ENCODE measurements at regions not wholly inside any gene's neighbourhood (a gene's known extent, or its start where the extent isn't known, plus 50 kb on each side); places are given as distances from the start of the nearest gene placed in this dataset.

DNA sequence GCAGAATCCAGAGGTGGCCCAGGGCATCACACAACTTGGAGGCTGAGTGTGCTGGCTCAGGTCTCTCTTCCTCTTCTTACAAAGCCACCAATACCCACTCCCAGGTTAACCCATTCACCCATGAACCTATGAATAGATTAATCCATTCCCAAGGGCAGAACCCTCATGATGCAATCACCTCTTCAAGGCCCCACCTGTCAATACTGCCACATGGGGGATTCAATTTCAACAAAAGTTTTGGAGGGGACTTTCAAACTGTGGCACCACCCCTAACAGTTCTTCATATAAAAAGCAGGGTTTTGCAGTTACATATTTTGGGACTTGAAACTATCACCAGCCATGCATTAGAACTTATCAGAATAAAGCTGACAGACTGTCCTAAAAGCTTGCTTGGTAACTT, 193.6 kb upstream of the RNF32 start:
- TF ChIP-seq TAF1 (IDR thresholded peaks at IDR 0.05; ENCODE audit: low read depth, low read length) (no peak), POLR2AphosphoS5 (IDR thresholded peaks at IDR 0.05; ENCODE audit: low read depth, low read length) (no peak), SPI1 (IDR thresholded peaks at IDR 0.05; ENCODE audit: low read depth, low read length) (no peak), POLR2A (IDR thresholded peaks at IDR 0.05; ENCODE audit: low read depth, low read length) (no peak), PAX5 (IDR thresholded peaks at IDR 0.05; ENCODE audit: insufficient read depth, low read length, severe bottlenecking) (no peak), POU2F2 (IDR thresholded peaks at IDR 0.05; ENCODE audit: low read depth, low read length) (no peak)
- FAIRE-seq (no peak), DNase-seq (ENCODE audit: insufficient read length, low spot score) (no peak)

DNA sequence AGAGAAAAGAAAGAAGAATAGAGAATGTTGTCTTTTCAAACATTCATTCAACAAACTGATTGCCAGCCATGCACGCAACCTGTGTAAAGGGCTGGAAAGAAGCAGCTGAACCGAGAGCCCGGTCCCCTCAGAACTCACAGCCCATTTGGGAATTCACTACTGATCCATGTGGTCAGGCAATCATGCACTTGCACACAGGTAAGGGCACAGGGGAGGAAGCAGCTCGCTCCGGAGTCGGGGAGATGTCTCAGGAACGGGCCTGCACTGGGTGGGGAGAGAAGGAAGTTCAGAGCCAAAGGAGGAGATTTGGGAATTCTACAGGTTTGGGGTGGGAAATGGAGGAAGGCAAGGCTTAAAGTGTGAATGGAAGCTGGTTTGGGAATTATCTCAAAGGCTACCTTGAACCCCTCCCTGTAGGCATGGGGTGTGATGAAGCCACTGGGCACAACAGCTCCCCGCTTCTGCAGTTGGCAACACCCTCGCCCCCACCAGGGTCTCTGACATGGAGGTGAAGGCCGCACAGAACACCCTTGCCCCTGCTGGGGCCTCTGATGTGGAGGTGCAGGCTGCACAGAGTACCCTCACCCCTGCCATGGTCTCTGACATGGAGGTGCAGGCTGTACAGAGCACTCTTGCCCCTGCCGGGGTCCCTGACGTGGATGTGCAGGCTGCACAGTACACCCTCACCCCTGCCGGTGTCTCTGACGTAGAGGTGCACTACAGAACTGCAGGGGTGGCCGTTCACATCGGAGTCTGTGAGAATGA, 194.4 kb upstream of the RNF32 start:
- TF ChIP-seq POLR2A (IDR thresholded peaks at IDR 0.05; ENCODE audit: low read depth, low read length): no peak
- no peak for FAIRE-seq
- DNase-seq (ENCODE audit: insufficient read length, low spot score): no peak

DNA sequence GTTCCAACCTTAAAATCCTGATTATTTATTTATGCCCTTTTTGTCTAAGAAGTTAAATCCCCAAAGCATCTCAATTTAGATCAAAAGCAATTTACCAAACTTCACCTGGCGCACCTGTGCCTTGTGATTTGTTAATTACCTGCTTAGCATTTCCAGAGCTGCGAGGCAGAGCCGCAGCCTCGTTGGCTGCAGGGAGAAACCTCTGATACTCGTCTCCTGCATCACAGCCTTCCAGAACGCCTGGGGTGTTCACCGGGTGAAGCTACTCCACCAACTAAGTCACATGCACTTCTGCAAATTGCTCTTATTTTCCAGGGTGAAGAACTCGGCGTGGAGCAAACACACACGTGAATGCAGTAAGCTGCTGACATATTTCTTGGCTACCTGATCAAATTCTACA, 198.1 kb upstream of the RNF32 start:
- DNase-seq (ENCODE audit: insufficient read length, low spot score) (no peak), FAIRE-seq (no peak)
- no peak for TF ChIP-seq POLR2A (IDR thresholded peaks at IDR 0.05; ENCODE audit: low read depth, low read length)
- TF ChIP-seq PAX5 (IDR thresholded peaks at IDR 0.05; ENCODE audit: insufficient read depth, low read length, severe bottlenecking): no peak
- TF ChIP-seq SPI1 (IDR thresholded peaks at IDR 0.05; ENCODE audit: low read depth, low read length): no peak

DNA sequence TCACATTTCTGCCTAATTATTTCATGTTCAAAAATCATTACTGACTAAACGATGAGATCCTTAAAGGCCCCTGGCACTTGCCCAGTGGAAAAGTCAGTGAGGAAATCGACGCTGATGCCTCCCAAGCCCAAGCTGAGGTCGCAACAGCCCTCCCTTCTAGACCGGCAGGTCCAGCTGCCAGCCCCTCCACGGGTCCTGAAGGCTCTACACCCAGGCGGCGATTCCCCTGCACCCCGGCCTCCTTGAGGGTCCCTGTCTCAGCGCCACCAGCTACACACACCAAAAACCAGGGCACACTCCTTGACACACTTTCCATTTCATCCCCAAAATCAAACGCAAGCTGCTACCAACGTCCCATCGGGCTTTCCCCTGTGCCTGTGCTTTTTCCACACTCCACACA, 200.1 kb upstream of the RNF32 start:
- TF ChIP-seq PAX5 (IDR thresholded peaks at IDR 0.05; ENCODE audit: insufficient read depth, low read length, severe bottlenecking) (no peak), POLR2AphosphoS5 (IDR thresholded peaks at IDR 0.05; ENCODE audit: low read depth, low read length) (no peak), POLR2A (IDR thresholded peaks at IDR 0.05; ENCODE audit: low read depth, low read length) (no peak), TAF1 (IDR thresholded peaks at IDR 0.05; ENCODE audit: low read depth, low read length) (no peak), POU2F2 (IDR thresholded peaks at IDR 0.05; ENCODE audit: low read depth, low read length) (no peak), SPI1 (IDR thresholded peaks at IDR 0.05; ENCODE audit: low read depth, low read length) (no peak)
- FAIRE-seq: no peak
- DNase-seq (ENCODE audit: insufficient read length, low spot score): no peak

DNA sequence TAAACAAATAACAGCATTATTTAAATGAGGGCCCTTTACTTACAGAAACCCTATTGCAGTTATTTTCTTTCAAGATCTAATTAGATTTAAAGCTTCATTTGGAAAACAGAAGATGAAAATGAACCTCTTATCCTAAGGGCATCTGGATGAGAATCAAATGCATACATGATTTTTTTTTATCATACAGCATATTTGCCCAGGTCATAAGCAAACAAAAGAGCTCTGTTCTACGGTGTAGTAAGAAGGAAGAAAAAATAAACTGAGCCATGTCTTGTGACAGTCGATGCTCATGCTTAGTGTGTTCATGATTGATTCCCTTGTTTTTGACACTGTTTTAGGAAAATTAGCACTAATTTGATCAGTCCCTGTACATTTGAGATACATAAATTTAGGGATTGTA, 202.6 kb upstream of the RNF32 start:
- FAIRE-seq (no peak), DNase-seq (ENCODE audit: insufficient read length, low spot score) (no peak)
- TF ChIP-seq TAF1 (IDR thresholded peaks at IDR 0.05; ENCODE audit: low read depth, low read length) (no peak), PAX5 (IDR thresholded peaks at IDR 0.05; ENCODE audit: insufficient read depth, low read length, severe bottlenecking) (no peak), POU2F2 (IDR thresholded peaks at IDR 0.05; ENCODE audit: low read depth, low read length) (no peak)

DNA sequence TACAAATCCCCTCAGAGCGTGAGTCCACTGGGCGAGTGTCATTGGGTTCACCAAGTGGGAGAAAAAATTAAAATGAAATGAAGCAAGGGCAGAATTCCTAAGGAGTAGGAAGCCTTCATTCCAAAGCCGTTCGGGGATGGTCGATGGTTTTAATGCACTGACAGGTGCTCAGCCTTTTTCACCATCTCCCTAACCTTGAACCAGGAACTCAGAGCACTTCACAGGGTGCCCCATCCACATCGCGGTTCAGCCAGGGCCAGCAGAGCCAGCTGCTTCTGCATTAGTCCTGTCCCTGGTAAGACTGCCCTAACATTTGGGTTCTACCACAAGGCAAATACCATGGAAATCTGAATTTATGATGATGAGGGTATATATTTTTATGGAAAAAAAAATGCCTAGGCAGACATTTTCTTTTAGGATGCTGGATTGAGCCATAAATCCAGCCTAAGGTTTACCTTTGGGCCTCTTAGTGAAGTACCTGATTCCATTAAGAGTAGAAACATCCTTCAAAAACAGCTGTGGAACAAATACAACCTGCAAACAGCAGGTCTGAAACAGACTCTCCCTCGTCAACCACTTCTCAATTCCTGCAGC, 203.5 kb upstream of the RNF32 start:
- FAIRE-seq: no peak

DNA sequence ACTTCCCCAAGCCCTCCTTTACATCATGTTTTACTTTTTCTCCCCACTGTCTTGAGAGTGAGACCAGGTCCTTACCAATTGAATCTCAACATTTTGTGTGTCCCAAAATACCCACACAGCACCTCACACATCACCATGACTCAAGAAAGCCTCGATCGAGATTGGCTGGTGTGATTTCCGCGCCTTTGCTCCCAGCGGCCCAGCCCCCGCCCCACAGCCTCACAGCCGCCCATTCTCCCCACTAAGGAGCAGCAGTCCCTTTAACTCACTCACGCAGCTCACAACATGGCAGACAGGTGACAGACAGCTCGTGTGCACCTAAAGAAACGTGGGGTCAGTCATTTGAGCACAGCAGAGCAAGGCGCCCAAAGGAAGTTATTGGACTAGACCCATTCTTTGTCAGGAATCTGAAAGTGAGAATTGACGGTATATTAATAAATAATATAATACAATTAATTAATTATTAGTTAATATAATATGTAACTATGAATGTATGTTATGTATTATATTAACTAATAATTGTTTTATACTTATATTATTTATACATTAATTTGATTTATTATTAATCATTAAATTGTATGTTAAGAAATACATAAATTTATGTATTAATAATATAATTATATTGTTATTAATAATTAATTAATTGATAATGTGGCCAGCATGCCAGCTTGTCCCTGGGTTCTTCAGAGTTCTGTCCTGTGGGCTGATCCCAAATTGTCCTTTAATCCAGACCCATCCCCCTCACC, 204.9 kb upstream of the RNF32 start:
- DNase-seq (ENCODE audit: insufficient read length, low spot score) (no peak), FAIRE-seq (no peak)
- TF ChIP-seq POLR2AphosphoS5 (IDR thresholded peaks at IDR 0.05; ENCODE audit: low read depth, low read length) (no peak), PAX5 (IDR thresholded peaks at IDR 0.05; ENCODE audit: insufficient read depth, low read length, severe bottlenecking) (no peak), POU2F2 (IDR thresholded peaks at IDR 0.05; ENCODE audit: low read depth, low read length) (no peak), POLR2A (IDR thresholded peaks at IDR 0.05; ENCODE audit: low read depth, low read length) (no peak), TAF1 (IDR thresholded peaks at IDR 0.05; ENCODE audit: low read depth, low read length) (no peak), SPI1 (IDR thresholded peaks at IDR 0.05; ENCODE audit: low read depth, low read length) (no peak)

More for the DNA sequence above, 203.5 kb upstream of the RNF32 start:
- no peak for TF ChIP-seq POU2F2 (IDR thresholded peaks at IDR 0.05; ENCODE audit: low read depth, low read length)
- no peak for TF ChIP-seq PAX5 (IDR thresholded peaks at IDR 0.05; ENCODE audit: insufficient read depth, low read length, severe bottlenecking)
- no peak for TF ChIP-seq TAF1 (IDR thresholded peaks at IDR 0.05; ENCODE audit: low read depth, low read length)
- no peak for TF ChIP-seq POLR2AphosphoS5 (IDR thresholded peaks at IDR 0.05; ENCODE audit: low read depth, low read length)
- TF ChIP-seq SPI1 (IDR thresholded peaks at IDR 0.05; ENCODE audit: low read depth, low read length): no peak
- no peak for TF ChIP-seq POLR2A (IDR thresholded peaks at IDR 0.05; ENCODE audit: low read depth, low read length)
- no peak for DNase-seq (ENCODE audit: insufficient read length, low spot score)

DNA sequence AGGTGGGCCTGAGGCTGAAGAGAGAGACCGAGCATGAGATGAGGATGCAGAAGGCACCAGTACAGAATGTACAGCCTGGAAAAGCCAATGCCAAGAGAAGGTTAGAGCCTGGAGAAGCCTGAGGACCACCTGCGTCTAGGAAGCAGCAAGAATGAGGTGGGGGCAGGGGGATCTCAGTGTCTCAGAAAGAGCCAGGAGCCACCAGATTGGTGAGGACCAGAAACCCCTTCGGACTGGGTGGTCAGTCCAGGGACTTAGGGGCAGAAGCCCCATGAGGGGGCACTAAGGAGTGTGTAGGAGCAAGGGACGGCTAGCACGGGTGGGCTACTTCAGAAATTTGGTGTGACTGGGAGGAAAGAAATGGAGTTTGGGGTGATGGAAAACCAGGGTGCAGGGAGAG, 205.9 kb upstream of the RNF32 start:
- FAIRE-seq (no peak), DNase-seq (ENCODE audit: insufficient read length, low spot score) (no peak)
- TF ChIP-seq POU2F2 (IDR thresholded peaks at IDR 0.05; ENCODE audit: low read depth, low read length) (no peak), SPI1 (IDR thresholded peaks at IDR 0.05; ENCODE audit: low read depth, low read length) (no peak), POLR2AphosphoS5 (IDR thresholded peaks at IDR 0.05; ENCODE audit: low read depth, low read length) (no peak), TAF1 (IDR thresholded peaks at IDR 0.05; ENCODE audit: low read depth, low read length) (no peak), POLR2A (IDR thresholded peaks at IDR 0.05; ENCODE audit: low read depth, low read length) (no peak), PAX5 (IDR thresholded peaks at IDR 0.05; ENCODE audit: insufficient read depth, low read length, severe bottlenecking) (no peak)

DNA sequence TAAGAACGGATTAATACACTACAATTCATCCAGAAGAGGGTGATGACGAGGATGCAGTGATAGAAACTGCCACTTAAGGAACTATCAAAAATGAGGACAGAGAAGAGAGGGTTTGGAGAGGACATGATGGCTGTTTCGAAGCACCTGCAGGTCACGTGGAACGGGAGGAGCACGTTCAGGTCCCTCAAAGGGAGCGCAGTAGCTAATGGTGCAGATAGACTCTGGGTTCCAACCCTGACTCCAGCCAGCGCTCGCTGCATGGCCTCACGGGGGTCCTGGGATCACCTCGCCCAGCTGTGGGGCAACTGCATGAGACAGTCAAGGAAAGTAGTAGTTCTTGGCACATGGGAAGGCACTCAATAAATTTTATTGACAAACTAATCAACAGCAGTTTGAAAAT, 208.6 kb upstream of the RNF32 start:
- TF ChIP-seq TAF1 (IDR thresholded peaks at IDR 0.05; ENCODE audit: low read depth, low read length): no peak
- TF ChIP-seq POLR2A (IDR thresholded peaks at IDR 0.05; ENCODE audit: low read depth, low read length): no peak
- no peak for TF ChIP-seq PAX5 (IDR thresholded peaks at IDR 0.05; ENCODE audit: insufficient read depth, low read length, severe bottlenecking)
- DNase-seq (ENCODE audit: insufficient read length, low spot score) (no peak), FAIRE-seq (no peak)

DNA sequence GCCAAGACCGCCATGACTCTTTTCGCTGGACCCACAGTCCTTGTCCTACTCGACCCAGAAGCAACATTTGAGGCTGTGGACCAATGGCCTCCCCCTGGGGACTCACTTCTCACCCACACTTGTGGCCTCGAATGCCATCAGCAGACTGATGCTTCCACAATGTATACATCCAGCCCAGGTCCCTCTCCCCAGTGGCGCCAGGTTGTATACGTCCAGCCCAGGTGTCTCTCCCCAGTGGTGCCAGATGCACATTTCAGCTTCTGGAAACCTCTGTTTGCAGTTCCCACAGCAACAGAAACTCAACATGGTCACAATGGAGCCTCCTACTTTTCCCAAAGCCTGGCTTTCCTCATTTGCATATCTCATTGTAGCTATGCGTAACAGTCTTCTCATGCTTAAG, 210.5 kb upstream of the RNF32 start:
- FAIRE-seq: no peak
- TF ChIP-seq PAX5 (IDR thresholded peaks at IDR 0.05; ENCODE audit: insufficient read depth, low read length, severe bottlenecking) (no peak), POLR2A (IDR thresholded peaks at IDR 0.05; ENCODE audit: low read depth, low read length) (no peak), SPI1 (IDR thresholded peaks at IDR 0.05; ENCODE audit: low read depth, low read length) (no peak), POLR2AphosphoS5 (IDR thresholded peaks at IDR 0.05; ENCODE audit: low read depth, low read length) (no peak), TAF1 (IDR thresholded peaks at IDR 0.05; ENCODE audit: low read depth, low read length) (no peak), POU2F2 (IDR thresholded peaks at IDR 0.05; ENCODE audit: low read depth, low read length) (no peak)
- no peak for DNase-seq (ENCODE audit: insufficient read length, low spot score)
